Smooth muscle cell (in vitro differentiated cells): ENCODE measurements at regions not wholly inside any gene's neighbourhood (a gene's known extent, or its start where the extent isn't known, plus 50 kb on each side); places are given as distances from the start of the nearest gene placed in this dataset.

Experiments
- DNase-seq: peaks from one replicate; lab custom pipeline; 2025; ENCODE audit not compliant: unreplicated experiment; lab: John Stamatoyannopoulos, UW
- H2AFZ ChIP-seq: fragments of 200-600 bp; sonication (generic); 2 replicates; pipeline ENCODE4 v1.6.0; 2016; ENCODE audit warnings: antibody characterized with exemption, low read depth, mild to moderate bottlenecking
- H3F3A ChIP-seq: fragments of 200-600 bp; sonication (generic); 2 replicates; pipeline ENCODE4 v1.6.0; 2017; ENCODE audit warnings: antibody characterized with exemption, low read depth
- H3K27ac ChIP-seq: fragments of 200-600 bp; sonication (generic); 2 replicates; pipeline ENCODE4 v1.5.1; 2016; ENCODE audit warnings: low read depth, mild to moderate bottlenecking
- H3K27me3 ChIP-seq: fragments of 200-600 bp; sonication (generic); 2 replicates; pipeline ENCODE4 v1.6.1; 2016; ENCODE audit warnings: low read depth, mild to moderate bottlenecking
- H3K36me3 ChIP-seq: fragments of 200-600 bp; sonication (generic); 2 replicates; pipeline ENCODE4 v1.5.1; 2016; ENCODE audit warnings: low read depth
- H3K4me1 ChIP-seq: fragments of 200-600 bp; sonication (generic); 2 replicates; pipeline ENCODE4 v1.5.1; 2016; ENCODE audit warnings: low read depth
- H3K4me2 ChIP-seq: fragments of 200-600 bp; sonication (generic); 2 replicates; pipeline ENCODE4 v1.6.0; 2016; ENCODE audit warnings: mild to moderate bottlenecking
- H3K4me3 ChIP-seq: fragments of 200-600 bp; sonication (generic); 2 replicates; pipeline ENCODE4 v1.5.1; 2016; ENCODE audit warnings: mild to moderate bottlenecking
- H3K79me2 ChIP-seq: fragments of 200-600 bp; sonication (generic); 2 replicates; pipeline ENCODE4 v1.6.0; 2016; ENCODE audit warnings: low read depth, mild to moderate bottlenecking
- H3K9ac ChIP-seq: fragments of 200-600 bp; sonication (generic); 2 replicates; pipeline ENCODE4 v1.6.0; 2016; ENCODE audit warnings: low read depth
- H3K9me3 ChIP-seq: fragments of 200-600 bp; sonication (generic); replicated peaks from 2 replicates; pipeline ENCODE4 v1.5.1; 2016; ENCODE audit warnings: low read depth
- H4K20me1 ChIP-seq: fragments of 200-600 bp; sonication (generic); 2 replicates; pipeline ENCODE4 v1.6.0; 2016; ENCODE audit warnings: low read depth
- WGBS: methylation state at CpG from one replicate; pipeline ENCODE4 v1.1.7; 2016; ENCODE audit warnings: low lambda C conversion rate; 5-methylcytosine and 5-hydroxymethylcytosine counted together
- TF ChIP-seq, protein P1 (sequence below): fragments of 200-600 bp; sonication (generic); IDR thresholded peaks from 2 replicates; pipeline ENCODE4 v1.5.1; 2017; ENCODE audit warnings: borderline replicate concordance, mild to moderate bottlenecking, antibody characterized with exemption; ENCODE audit not compliant: insufficient read depth, poor library complexity, severe bottlenecking

- Histone ChIP-seq H3F3A (no peaks in the 10 kb centered on the region), H3K9me3 (no peaks in the 10 kb centered on the region), H3K27me3 (no peaks in the 10 kb centered on the region), H3K36me3 (no peaks in the 10 kb centered on the region), H3K4me2 (no peak overlapping the region), H3K4me3 (no peak overlapping the region), H3K79me2 (no peaks in the 10 kb centered on the region), H3K27ac (no peak overlapping the region), H4K20me1 (no peaks in the 10 kb centered on the region), H2AFZ (peak overlapping the region; percentile 3), H3K9ac (no peak overlapping the region), H3K4me1 (peaks cover 9% of the 10 kb centered on the region)
- no peak for DNase-seq
- WGBS, result 41% methylated on average over 4 of the region's 4 CpGs
- TF ChIP-seq, protein P1, sequence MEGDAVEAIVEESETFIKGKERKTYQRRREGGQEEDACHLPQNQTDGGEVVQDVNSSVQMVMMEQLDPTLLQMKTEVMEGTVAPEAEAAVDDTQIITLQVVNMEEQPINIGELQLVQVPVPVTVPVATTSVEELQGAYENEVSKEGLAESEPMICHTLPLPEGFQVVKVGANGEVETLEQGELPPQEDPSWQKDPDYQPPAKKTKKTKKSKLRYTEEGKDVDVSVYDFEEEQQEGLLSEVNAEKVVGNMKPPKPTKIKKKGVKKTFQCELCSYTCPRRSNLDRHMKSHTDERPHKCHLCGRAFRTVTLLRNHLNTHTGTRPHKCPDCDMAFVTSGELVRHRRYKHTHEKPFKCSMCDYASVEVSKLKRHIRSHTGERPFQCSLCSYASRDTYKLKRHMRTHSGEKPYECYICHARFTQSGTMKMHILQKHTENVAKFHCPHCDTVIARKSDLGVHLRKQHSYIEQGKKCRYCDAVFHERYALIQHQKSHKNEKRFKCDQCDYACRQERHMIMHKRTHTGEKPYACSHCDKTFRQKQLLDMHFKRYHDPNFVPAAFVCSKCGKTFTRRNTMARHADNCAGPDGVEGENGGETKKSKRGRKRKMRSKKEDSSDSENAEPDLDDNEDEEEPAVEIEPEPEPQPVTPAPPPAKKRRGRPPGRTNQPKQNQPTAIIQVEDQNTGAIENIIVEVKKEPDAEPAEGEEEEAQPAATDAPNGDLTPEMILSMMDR, result no peak
These were observed 203.5 kb upstream of the HTR2A start for GRCh38 chr13:47100214-47100853.

DNA sequence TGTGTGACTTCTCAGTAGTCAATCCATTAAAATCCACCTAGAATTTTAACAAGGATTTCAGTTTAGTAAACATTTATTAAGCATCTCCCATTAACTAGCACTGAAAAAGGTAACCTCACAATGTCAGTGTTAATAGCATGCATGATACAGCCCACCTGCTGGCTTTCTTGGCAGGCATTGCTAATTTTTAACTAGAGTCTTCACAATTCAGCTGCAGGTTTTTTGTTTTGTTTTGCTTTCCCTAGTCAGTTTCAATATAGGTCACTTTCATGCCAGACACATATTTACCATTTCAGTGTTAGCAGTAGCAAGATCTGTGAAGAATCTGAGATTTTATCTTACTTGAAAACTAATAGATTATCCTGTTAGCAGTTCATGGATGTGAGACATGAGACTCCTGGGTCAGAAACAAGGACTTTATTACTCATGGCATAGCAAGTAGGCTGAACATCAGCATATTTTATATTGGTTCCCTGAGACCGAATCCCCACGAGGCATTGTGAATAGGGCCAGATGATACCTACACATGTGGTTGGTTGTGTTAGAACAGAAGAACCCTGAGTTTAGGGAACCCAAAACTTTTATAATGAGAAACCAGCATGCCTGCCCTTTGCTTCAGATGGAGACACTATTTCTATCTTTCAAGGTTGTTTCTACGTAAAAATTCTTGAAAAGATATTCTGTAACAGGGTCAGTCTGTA, 198.0 kb upstream of the HTR2A start:
- H3K79me2 ChIP-seq, result no peaks in the 10 kb centered on the region
- H4K20me1 ChIP-seq, result no peaks in the 10 kb centered on the region
- H2AFZ ChIP-seq, result no peak overlapping the region
- H3K9ac ChIP-seq, result no peak overlapping the region
- no peak overlapping the region for H3K27ac ChIP-seq
- TF ChIP-seq, protein P1, result no peak
- H3K9me3 ChIP-seq, result no peaks in the 10 kb centered on the region
- H3K36me3 ChIP-seq, result no peaks in the 10 kb centered on the region
- 97% methylated on average over 3 of the region's 3 CpGs for WGBS
- H3F3A ChIP-seq, result no peaks in the 10 kb centered on the region
- no peak for DNase-seq
- no peak overlapping the region for H3K4me3 ChIP-seq
- H3K27me3 ChIP-seq, result no peaks in the 10 kb centered on the region
- no peak overlapping the region for H3K4me2 ChIP-seq
- peaks cover 9% of the 10 kb centered on the region for H3K4me1 ChIP-seq

DNA sequence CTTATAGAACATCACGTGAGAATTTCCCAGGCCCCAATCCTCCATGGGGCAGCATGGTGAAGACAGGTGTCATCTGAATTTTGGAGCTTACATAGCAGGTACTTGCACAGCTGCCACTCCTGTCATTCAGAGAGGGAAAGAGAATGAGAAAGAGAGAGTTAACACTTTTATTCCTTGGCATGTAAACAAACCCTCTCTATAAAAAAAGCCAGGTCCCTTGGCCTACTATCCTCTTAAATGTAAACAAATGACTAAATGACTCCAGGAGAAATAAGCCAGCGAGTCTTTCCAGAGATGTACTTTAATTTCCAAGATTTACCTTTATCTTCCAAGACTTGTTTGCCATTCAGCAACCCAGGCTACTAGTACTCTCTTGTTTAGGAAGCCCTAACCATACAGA, 195.3 kb upstream of the HTR2A start:
- Histone ChIP-seq H4K20me1 (no peaks in the 10 kb centered on the region), H3K79me2 (no peaks in the 10 kb centered on the region), H3K27ac (no peak overlapping the region), H3K4me2 (no peak overlapping the region), H3K4me1 (peaks cover 10% of the 10 kb centered on the region), H3K27me3 (no peaks in the 10 kb centered on the region), H3K36me3 (no peaks in the 10 kb centered on the region), H3K4me3 (no peak overlapping the region), H2AFZ (no peak overlapping the region), H3F3A (no peaks in the 10 kb centered on the region), H3K9me3 (no peaks in the 10 kb centered on the region), H3K9ac (no peak overlapping the region)
- WGBS, result 51% methylated on average over 2 of the region's 2 CpGs
- DNase-seq, result no peak
- TF ChIP-seq, protein P1, result no peak
